AG04450 (cell line): ENCODE measurements at regions not wholly inside any gene's neighbourhood (a gene's known extent, or its start where the extent isn't known, plus 50 kb on each side); places are given as distances from the start of the nearest gene placed in this dataset.
"Not testable (repeated sequence)": the region's sequence is repeated elsewhere in the genome, so short reads cannot be mapped to it uniquely, and the experiment has no call there.

Source experiments
- CTCF ChIA-PET: fragments of 300-600, 350-600 bp; formaldehyde crosslinking; extraction: SDS; loops from one replicate; lab custom pipeline; 2022; ENCODE audit warnings: antibody characterized with exemption, inconsistent platforms; lab: Charles Lee
- POLR2A ChIA-PET: fragments of 350-600 bp; formaldehyde crosslinking; extraction: SDS; loops from one replicate; lab custom pipeline; 2021; ENCODE audit warnings: antibody characterized with exemption, inconsistent platforms; lab: Yijun Ruan, JAX
- DNase-seq: peaks from one replicate; pipeline ENCODE4 v3.0.0-alpha.2; 2011; ENCODE audit warnings: low read depth, low spot score
- H3K27ac ChIP-seq: one replicate; pipeline ENCODE4 v1.5.1; 2012; ENCODE audit warnings: low read depth, low read length, control low read depth
- H3K27me3 ChIP-seq: one replicate; pipeline ENCODE4 v1.6.0; 2012; ENCODE audit warnings: low read length; ENCODE audit not compliant: control insufficient read depth, insufficient read depth
- H3K4me3 ChIP-seq: 2 replicates; pipeline ENCODE4 v1.5.1; 2011; ENCODE audit warnings: mild to moderate bottlenecking, low read depth, low read length, control low read depth
- H3K9me3 ChIP-seq: 2 replicates; pipeline ENCODE4 v1.5.1; 2012; ENCODE audit warnings: low read length; ENCODE audit not compliant: control insufficient read depth, insufficient read depth
- CTCF ChIP-seq: IDR thresholded peaks from 2 replicates; pipeline ENCODE4 v1.5.1; 2011; ENCODE audit warnings: low read depth, low read length, control low read depth, inconsistent platforms

DNA sequence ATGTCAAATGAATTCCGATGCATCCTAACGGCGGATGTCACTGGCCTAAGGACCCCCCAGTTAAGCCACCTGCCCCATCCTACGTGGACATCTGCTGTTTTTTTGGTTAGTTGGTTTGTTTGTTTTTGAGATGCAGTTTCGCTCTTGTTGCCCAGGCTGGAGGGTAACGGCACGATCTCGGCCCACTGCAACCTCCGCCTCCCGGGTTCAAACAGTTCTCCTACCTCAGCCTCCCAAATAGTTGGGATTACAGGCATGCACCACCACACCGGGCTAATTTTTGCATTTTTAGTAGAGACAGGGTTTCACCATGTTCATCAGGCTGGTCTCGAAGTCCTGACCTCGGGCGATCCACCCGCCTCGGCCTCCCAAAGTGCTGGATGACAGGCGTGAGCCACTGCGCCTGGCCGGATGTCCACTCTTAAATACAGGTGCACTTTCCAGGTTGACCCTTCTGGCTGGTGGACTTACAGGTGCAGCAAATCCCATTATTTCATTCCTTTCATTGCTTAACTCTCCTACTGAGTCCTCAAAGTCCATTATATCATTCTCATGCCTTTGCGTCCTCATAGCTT is 206.2 kb downstream of the CRLF2 start:
- Histone ChIP-seq H3K9me3 (peaks cover 75% of the 10 kb centered on the region), H3K4me3 (no peak overlapping the region), H3K27me3 (no peaks in the 10 kb centered on the region), H3K27ac (no peak overlapping the region)
- TF ChIP-seq CTCF, result no peak
- ChIA-PET POLR2A (no interaction called here), CTCF (no interaction called here)
- DNase-seq, result no peak

DNA sequence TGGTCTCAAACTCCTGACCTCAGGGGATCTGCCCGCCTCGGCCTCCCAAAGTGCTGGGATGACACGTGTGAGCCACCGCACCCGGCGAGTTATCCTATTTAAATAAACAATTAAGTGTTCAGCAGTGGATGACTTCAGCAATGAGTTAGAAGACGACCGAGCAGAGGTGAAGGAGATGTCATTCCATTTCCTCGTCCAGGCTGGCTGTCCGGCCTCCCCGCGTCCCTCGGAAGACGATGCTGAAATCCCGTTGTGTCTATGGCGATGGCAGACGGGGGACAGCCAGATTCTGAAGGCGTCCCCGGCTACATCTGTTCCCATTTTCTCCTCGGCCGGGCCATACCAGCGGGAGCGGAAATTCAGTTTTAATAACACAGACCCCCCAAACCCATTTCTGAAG is 209.8 kb downstream of the CRLF2 start:
- no peak for TF ChIP-seq CTCF
- Histone ChIP-seq H3K9me3 (peaks cover 71% of the 10 kb centered on the region), H3K27me3 (no peaks in the 10 kb centered on the region), H3K4me3 (no peak overlapping the region), H3K27ac (no peak overlapping the region)
- ChIA-PET CTCF (no interaction called here), POLR2A (no interaction called here)
- no peak for DNase-seq

GRCh38 chrX:997631-998137 is 214.8 kb downstream of the CRLF2 start:
- no peak for TF ChIP-seq CTCF
- ChIA-PET POLR2A (no interaction called here), CTCF (no interaction called here)
- H3K27ac ChIP-seq, result no peak overlapping the region
- H3K27me3 ChIP-seq, result no peaks in the 10 kb centered on the region
- no peak overlapping the region for H3K4me3 ChIP-seq
- no peak for DNase-seq
- H3K9me3 ChIP-seq, result peaks cover 50% of the 10 kb centered on the region

GRCh38 chrX:994780-995179 is 217.7 kb downstream of the CRLF2 start:
- CTCF ChIA-PET, result no interaction called here
- no peaks in the 10 kb centered on the region for H3K27me3 ChIP-seq
- no peak for DNase-seq
- TF ChIP-seq CTCF, result no peak
- POLR2A ChIA-PET, result no interaction called here
- no peak overlapping the region for H3K4me3 ChIP-seq
- no peak overlapping the region for H3K27ac ChIP-seq
- H3K9me3 ChIP-seq, result peaks cover 45% of the 10 kb centered on the region

DNA sequence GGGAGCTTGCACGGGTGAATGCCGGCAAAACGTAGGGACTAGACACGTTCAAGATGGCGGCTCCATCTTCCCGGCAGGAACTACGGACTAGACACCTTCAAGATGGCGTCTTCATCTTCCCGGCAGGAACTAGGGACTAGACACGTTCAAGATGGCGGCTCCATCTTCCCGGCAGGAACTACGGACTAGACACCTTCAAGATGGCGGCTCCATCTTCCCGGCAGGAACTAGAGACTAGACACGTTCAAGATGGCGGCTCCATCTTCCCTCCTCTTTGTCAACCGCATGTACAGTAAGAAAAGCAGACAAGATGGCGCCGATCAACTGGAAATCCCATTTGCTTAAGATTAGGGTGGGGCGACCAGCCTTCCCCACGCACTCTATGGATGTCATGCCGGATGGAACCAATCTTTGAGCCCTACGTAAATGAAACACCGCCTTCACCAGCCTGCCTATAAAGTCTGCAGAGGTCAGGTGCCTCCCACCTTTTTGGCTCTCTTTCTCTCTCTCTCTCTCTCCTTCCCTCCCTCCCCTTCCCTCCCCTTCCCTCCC is 222.4 kb downstream of the CRLF2 start:
- no peak for TF ChIP-seq CTCF
- DNase-seq, result no peak
- H3K9me3 ChIP-seq, result peaks cover 58% of the 10 kb centered on the region
- no peaks in the 10 kb centered on the region for H3K27me3 ChIP-seq
- H3K27ac ChIP-seq, result no peak overlapping the region
- CTCF ChIA-PET, result no interaction called here
- H3K4me3 ChIP-seq, result no peak overlapping the region
- POLR2A ChIA-PET, result no interaction called here

DNA sequence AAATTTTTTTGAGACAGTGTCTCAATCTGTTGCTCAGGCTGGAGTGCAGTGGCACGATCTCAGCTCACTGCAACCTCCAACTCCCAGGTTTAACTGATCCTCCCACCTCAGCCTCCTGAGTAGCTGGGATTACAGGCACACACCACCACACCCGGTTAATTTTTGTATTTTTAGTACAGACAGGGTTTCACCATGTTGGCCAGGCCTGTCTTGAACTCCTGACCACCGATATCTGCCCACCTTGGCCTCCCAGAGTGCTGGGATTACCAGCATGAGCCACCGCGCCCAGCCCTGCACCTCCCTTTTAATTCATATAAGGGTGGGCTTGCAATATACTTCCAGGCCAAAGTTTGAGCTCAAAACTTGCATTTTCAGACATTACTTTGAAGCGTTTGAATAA is 223.9 kb downstream of the CRLF2 start:
- H3K27me3 ChIP-seq, POLR2A ChIA-PET, H3K4me3 ChIP-seq, H3K27ac ChIP-seq, DNase-seq, CTCF ChIA-PET: not testable (repeated sequence)
- H3K9me3 ChIP-seq, result peaks cover 66% of the 10 kb centered on the region
